HCT116 (cell line): ENCODE measurements at regions not wholly inside any gene's neighbourhood (a gene's known extent, or its start where the extent isn't known, plus 50 kb on each side); places are given as distances from the start of the nearest gene placed in this dataset.

Experiments used
- ATAC-seq: fragments of 200-7000 bp; cut with Tn5 transposase; 2 replicates; pipeline ENCODE4 v1.9.1; 2020; ENCODE audit warnings: mild to moderate bottlenecking, moderate library complexity
- BruUV-seq: library from RNA; stranded (reverse); fragments of 400-500 nt; replicated peaks from 2 replicates; lab custom pipeline; 2021; lab: Mats Ljungman, UMichigan
- CTCF ChIA-PET: fragments of 300-600 bp; sonication (Branson Sonifier 250); formaldehyde crosslinking; loops from one replicate; lab custom pipeline; 2021; ENCODE audit warnings: antibody characterized with exemption; lab: Charles Lee
- POLR2A ChIA-PET: fragments of 300-600, 350-600 bp; sonication (Branson Sonifier 250); formaldehyde crosslinking; loops from one replicate; lab custom pipeline; 2021; ENCODE audit warnings: antibody characterized with exemption; lab: Charles Lee
- RAD21 ChIA-PET, 2 experiments: fragments of 300-600 bp; sonication (Branson Sonifier 250); formaldehyde crosslinking; loops; one replicate each; lab custom pipeline; 2023; ENCODE audit warnings: low total read pairs in 2 of 2; ENCODE audit not compliant: uncharacterized antibody in 2 of 2, unreplicated experiment in 2 of 2, low non-redundant PET in 1 of 2; lab: Charles Lee
- DNase-seq: peaks from one replicate; pipeline ENCODE4 v3.0.0-alpha.2; 2010; ENCODE audit warnings: low read depth, low spot score
- H2AFZ ChIP-seq: fragments of 200-600 bp; shearing (Covaris generic), sonication (generic); 2 replicates; pipeline ENCODE4 v1.6.1; 2017; ENCODE audit warnings: low read depth, mixed run types, mixed read lengths, antibody characterized with exemption, low read length; ENCODE audit not compliant: poor library complexity, severe bottlenecking
- H3K27ac ChIP-seq: 2 replicates; pipeline ENCODE4 v1.5.1; 2012; ENCODE audit warnings: low read depth, low read length
- H3K27me3 ChIP-seq: fragments of 200-600 bp; sonication (generic); 2 replicates; pipeline ENCODE4 v1.6.1; 2016; ENCODE audit warnings: mixed run types, low read length, mixed read lengths; ENCODE audit not compliant: insufficient read depth
- H3K36me3 ChIP-seq, 2 experiments: fragments of 200-500 bp in 1 of 2; fragments of 200-600 bp in 1 of 2; sonication (Bioruptor generic) in 1 of 2; sonication (generic) in 1 of 2; 2 replicates each; pipeline versions ENCODE4 v1.5.1 to v1.6.1; 2014 to 2016; ENCODE audit warnings: low read length in 2 of 2, inconsistent platforms in 1 of 2, mixed read lengths in 1 of 2, mixed run types in 1 of 2; ENCODE audit not compliant: insufficient read depth in 2 of 2, control insufficient read depth in 1 of 2
- H3K4me1 ChIP-seq, 2 experiments: fragments of 200-600 bp in 1 of 2; sonication (generic) in 1 of 2; 2 replicates each; pipeline versions ENCODE4 v1.5.1 to v1.6.1; 2012 to 2017; ENCODE audit warnings: low read length in 2 of 2, inconsistent platforms in 1 of 2, mild to moderate bottlenecking in 1 of 2, mixed read lengths in 1 of 2, mixed run types in 1 of 2, moderate library complexity in 1 of 2; ENCODE audit not compliant: insufficient read depth in 2 of 2, control insufficient read depth in 1 of 2
- H3K4me2 ChIP-seq: fragments of 200-600 bp; sonication (generic); 2 replicates; pipeline ENCODE4 v1.6.1; 2017; ENCODE audit warnings: mixed run types, low read length, mixed read lengths
- H3K4me3 ChIP-seq, 2 experiments: fragments of 200-600 bp in 1 of 2; sonication (generic) in 1 of 2; replicated peaks in 1 of 2; 2 replicates each; pipeline ENCODE4 v1.5.1; 2011 to 2016; ENCODE audit warnings: low read length in 2 of 2, control low read depth in 1 of 2, low read depth in 1 of 2, mild to moderate bottlenecking in 1 of 2, mixed read lengths in 1 of 2, mixed run types in 1 of 2
- H3K79me2 ChIP-seq: fragments of 200-600 bp; sonication (generic); 2 replicates; pipeline ENCODE4 v1.6.1; 2017; ENCODE audit warnings: mild to moderate bottlenecking, mixed run types, low read length, moderate library complexity, mixed read lengths; ENCODE audit not compliant: insufficient read depth
- H3K9ac ChIP-seq: fragments of 200-600 bp; sonication (generic); 2 replicates; pipeline ENCODE4 v1.6.1; 2016; ENCODE audit warnings: low read length, mixed read lengths
- H3K9me2 ChIP-seq: fragments of 200-600 bp; sonication (generic), shearing (Covaris generic); 2 replicates; pipeline ENCODE4 v1.6.1; 2017; ENCODE audit warnings: mixed run types, mild to moderate bottlenecking, moderate library complexity; ENCODE audit not compliant: insufficient read depth
- H3K9me3 ChIP-seq, 2 experiments: fragments of 200-500 bp in 1 of 2; fragments of 200-600 bp in 1 of 2; sonication (Bioruptor generic) in 1 of 2; sonication (generic) in 1 of 2; 2 replicates each; pipeline ENCODE4 v1.6.1; 2014 to 2017; ENCODE audit warnings: low read length in 2 of 2, mixed read lengths in 2 of 2, inconsistent platforms in 1 of 2, low read depth in 1 of 2, mild to moderate bottlenecking in 1 of 2, mixed run types in 1 of 2, moderate library complexity in 1 of 2; ENCODE audit not compliant: control insufficient read depth in 1 of 2, insufficient read depth in 1 of 2
- H4K20me1 ChIP-seq: fragments of 200-600 bp; sonication (generic), shearing (Covaris generic); 2 replicates; pipeline ENCODE4 v1.6.1; 2017; ENCODE audit warnings: mixed run types, mild to moderate bottlenecking, moderate library complexity; ENCODE audit not compliant: insufficient read depth
- TCF7L2 ChIP-seq: IDR thresholded peaks from 2 replicates; pipeline ENCODE4 v1.7.0; 2011; ENCODE audit warnings: borderline replicate concordance, inconsistent platforms; ENCODE audit not compliant: insufficient read depth, insufficient read length; ENCODE audit errors: extremely low read depth
- intact Hi-C: fragments of 100-400 bp; cut with micrococcal nuclease; formaldehyde crosslinking; loops from 2 replicates; pipeline ENCODE4 v1.10.0; 2022
- TF ChIP-seq, protein P1 (sequence below), 3 experiments: fragments of 200-600 bp in 1 of 3; sonication (generic) in 1 of 3; IDR thresholded peaks in 2 of 3; conservative IDR thresholded peaks in 1 of 3; 2 replicates each; pipeline ENCODE4 v1.5.1; 2012 to 2017; ENCODE audit warnings: low read depth in 2 of 3, low read length in 2 of 3, antibody characterized with exemption in 1 of 3, borderline replicate concordance in 1 of 3, control low read depth in 1 of 3, mild to moderate bottlenecking in 1 of 3, mixed read lengths in 1 of 3, mixed run types in 1 of 3, moderate library complexity in 1 of 3; ENCODE audit not compliant: insufficient read depth in 1 of 3
- TF ChIP-seq, protein P2 (sequence below): IDR thresholded peaks from 2 replicates; pipeline ENCODE4 v1.6.1; 2012
- TF ChIP-seq, protein P3 (sequence below): IDR thresholded peaks from 2 replicates; pipeline ENCODE4 v1.6.1; 2012; ENCODE audit warnings: low read depth

DNA sequence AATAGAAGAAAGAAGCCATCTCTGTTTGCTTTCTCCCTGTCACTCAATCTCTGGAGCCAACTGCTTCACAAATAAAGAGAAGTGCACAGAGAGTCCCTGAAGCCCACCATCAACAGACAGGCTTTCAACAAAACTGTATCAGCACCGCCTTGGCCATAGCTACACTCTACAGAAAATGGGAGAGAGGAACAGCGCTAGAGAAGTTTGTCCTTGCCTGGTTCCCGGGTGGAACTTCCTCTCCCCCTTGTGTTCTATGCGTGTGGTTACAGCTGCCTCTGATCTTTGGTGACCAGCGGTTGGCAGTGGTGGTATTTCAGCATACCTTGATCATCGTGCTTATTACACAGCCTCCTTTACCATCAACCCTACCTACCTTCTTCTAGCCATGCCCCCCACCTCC is 91.4 kb upstream of the CCL2 start:
- no peaks in the 10 kb centered on the region for H3K9me3 ChIP-seq
- H3K4me3 ChIP-seq, result no peak overlapping the region
- intact Hi-C loops, result no loop called here
- ChIA-PET POLR2A (no interaction called here), RAD21 (no interaction called here), CTCF (no interaction called here)
- H3K9me2 ChIP-seq, result no peaks in the 10 kb centered on the region
- no peaks in the 10 kb centered on the region for H4K20me1 ChIP-seq
- no peaks in the 10 kb centered on the region for H3K36me3 ChIP-seq
- H2AFZ ChIP-seq, result no peak overlapping the region
- H3K4me1 ChIP-seq, result no peaks in the 10 kb centered on the region
- H3K79me2 ChIP-seq, result no peaks in the 10 kb centered on the region
- BruUV-seq, result no TSS peak
- no peak overlapping the region for H3K27ac ChIP-seq
- no peak overlapping the region for H3K9ac ChIP-seq
- DNase-seq, result no peak
- H3K27me3 ChIP-seq, result no peaks in the 10 kb centered on the region
- ATAC-seq, result no peak
- TF ChIP-seq, protein P1, sequence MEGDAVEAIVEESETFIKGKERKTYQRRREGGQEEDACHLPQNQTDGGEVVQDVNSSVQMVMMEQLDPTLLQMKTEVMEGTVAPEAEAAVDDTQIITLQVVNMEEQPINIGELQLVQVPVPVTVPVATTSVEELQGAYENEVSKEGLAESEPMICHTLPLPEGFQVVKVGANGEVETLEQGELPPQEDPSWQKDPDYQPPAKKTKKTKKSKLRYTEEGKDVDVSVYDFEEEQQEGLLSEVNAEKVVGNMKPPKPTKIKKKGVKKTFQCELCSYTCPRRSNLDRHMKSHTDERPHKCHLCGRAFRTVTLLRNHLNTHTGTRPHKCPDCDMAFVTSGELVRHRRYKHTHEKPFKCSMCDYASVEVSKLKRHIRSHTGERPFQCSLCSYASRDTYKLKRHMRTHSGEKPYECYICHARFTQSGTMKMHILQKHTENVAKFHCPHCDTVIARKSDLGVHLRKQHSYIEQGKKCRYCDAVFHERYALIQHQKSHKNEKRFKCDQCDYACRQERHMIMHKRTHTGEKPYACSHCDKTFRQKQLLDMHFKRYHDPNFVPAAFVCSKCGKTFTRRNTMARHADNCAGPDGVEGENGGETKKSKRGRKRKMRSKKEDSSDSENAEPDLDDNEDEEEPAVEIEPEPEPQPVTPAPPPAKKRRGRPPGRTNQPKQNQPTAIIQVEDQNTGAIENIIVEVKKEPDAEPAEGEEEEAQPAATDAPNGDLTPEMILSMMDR (IDR thresholded peaks at IDR 0.05 in 2 of 3, conservative IDR thresholded peaks at IDR 0.05 in 1 of 3; ENCODE audit: borderline replicate concordance in 1 of 3, insufficient read depth in 1 of 3, low read depth in 2 of 3, low read length in 2 of 3), result 0 out of 6 replicates have a peak, but pooled peaks of 1 of the 3 experiments have one; percentile 9
- TF ChIP-seq, protein P2, sequence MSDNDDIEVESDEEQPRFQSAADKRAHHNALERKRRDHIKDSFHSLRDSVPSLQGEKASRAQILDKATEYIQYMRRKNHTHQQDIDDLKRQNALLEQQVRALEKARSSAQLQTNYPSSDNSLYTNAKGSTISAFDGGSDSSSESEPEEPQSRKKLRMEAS, result no peak
- no peak for TF ChIP-seq TCF7L2
- TF ChIP-seq, protein P3, sequence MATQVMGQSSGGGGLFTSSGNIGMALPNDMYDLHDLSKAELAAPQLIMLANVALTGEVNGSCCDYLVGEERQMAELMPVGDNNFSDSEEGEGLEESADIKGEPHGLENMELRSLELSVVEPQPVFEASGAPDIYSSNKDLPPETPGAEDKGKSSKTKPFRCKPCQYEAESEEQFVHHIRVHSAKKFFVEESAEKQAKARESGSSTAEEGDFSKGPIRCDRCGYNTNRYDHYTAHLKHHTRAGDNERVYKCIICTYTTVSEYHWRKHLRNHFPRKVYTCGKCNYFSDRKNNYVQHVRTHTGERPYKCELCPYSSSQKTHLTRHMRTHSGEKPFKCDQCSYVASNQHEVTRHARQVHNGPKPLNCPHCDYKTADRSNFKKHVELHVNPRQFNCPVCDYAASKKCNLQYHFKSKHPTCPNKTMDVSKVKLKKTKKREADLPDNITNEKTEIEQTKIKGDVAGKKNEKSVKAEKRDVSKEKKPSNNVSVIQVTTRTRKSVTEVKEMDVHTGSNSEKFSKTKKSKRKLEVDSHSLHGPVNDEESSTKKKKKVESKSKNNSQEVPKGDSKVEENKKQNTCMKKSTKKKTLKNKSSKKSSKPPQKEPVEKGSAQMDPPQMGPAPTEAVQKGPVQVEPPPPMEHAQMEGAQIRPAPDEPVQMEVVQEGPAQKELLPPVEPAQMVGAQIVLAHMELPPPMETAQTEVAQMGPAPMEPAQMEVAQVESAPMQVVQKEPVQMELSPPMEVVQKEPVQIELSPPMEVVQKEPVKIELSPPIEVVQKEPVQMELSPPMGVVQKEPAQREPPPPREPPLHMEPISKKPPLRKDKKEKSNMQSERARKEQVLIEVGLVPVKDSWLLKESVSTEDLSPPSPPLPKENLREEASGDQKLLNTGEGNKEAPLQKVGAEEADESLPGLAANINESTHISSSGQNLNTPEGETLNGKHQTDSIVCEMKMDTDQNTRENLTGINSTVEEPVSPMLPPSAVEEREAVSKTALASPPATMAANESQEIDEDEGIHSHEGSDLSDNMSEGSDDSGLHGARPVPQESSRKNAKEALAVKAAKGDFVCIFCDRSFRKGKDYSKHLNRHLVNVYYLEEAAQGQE, result no peak
- TF ChIP-seq, all 23 proteins: peak for 1
- no peak overlapping the region for H3K4me2 ChIP-seq
